PC-9 (cell line): ENCODE measurements at regions not wholly inside any gene's neighbourhood (a gene's known extent, or its start where the extent isn't known, plus 50 kb on each side); places are given as distances from the start of the nearest gene placed in this dataset.

Experiments used
- EZH2 ChIP-seq: fragments of 200-600 bp; sonication (generic); IDR thresholded peaks from 2 replicates; pipeline ENCODE4 v1.8.0; 2017; ENCODE audit warnings: antibody characterized with exemption, low read depth
- TF ChIP-seq, protein P1 (sequence below): fragments of 200-600 bp; sonication (generic); conservative IDR thresholded peaks from 2 replicates; pipeline ENCODE4 v1.6.1; 2017; ENCODE audit warnings: mixed run types, antibody characterized with exemption, mild to moderate bottlenecking, moderate library complexity

DNA sequence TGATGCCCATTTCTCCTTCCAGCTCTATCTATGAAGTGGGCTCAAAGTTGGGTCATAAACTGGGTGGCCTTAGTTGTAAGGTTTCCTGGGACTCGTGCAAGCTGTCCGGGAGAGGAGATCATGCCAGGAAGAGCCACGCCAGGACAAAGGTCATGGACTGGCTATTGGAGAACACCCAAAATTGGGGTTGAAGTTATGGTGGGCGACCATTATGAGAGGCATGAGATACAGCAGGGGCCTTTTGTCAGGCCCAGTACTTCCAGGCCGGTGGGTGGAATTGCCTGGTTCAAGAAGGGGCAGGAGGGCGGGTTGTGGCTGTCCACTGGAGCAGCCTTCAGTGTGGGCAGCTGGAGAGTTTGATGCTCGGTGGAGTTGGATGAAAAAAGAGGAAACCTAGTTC, 225.1 kb upstream of the SSTR4 start:
- TF ChIP-seq, protein P1, sequence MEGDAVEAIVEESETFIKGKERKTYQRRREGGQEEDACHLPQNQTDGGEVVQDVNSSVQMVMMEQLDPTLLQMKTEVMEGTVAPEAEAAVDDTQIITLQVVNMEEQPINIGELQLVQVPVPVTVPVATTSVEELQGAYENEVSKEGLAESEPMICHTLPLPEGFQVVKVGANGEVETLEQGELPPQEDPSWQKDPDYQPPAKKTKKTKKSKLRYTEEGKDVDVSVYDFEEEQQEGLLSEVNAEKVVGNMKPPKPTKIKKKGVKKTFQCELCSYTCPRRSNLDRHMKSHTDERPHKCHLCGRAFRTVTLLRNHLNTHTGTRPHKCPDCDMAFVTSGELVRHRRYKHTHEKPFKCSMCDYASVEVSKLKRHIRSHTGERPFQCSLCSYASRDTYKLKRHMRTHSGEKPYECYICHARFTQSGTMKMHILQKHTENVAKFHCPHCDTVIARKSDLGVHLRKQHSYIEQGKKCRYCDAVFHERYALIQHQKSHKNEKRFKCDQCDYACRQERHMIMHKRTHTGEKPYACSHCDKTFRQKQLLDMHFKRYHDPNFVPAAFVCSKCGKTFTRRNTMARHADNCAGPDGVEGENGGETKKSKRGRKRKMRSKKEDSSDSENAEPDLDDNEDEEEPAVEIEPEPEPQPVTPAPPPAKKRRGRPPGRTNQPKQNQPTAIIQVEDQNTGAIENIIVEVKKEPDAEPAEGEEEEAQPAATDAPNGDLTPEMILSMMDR: no peak
- TF ChIP-seq EZH2: no peak
